ENCODE measurements at regions not wholly inside any gene's neighbourhood (a gene's known extent, or its start where the extent isn't known, plus 50 kb on each side); places are given as distances from the start of the nearest gene placed in this dataset.

- no peak for TF ChIP-seq CTCF (conservative IDR thresholded peaks at IDR 0.05; ENCODE audit: low read depth in 2 of 2)
- TF ChIP-seq REST (IDR thresholded peaks at IDR 0.05; ENCODE audit: unreplicated experiment), result no peak
- no peak for TF ChIP-seq POLR2AphosphoS5 (IDR thresholded peaks at IDR 0.05; ENCODE audit: low read depth)
These were observed 759.4 kb downstream of the DIAPH3 start for GRCh38 chr13:59404331-59404730.

Measured in GM23338 (cell line).